ENCODE measurements at regions not wholly inside any gene's neighbourhood (a gene's known extent, or its start where the extent isn't known, plus 50 kb on each side); places are given as distances from the start of the nearest gene placed in this dataset.

- no peak for DNase-seq
Measured at GRCh38 chr11:97794876-97795275, 1225.9 kb upstream of the CNTN5 start.

GRCh38 chr11:97800891-97801290 lies 1219.9 kb upstream of the CNTN5 start:
- no peak for DNase-seq

DNA sequence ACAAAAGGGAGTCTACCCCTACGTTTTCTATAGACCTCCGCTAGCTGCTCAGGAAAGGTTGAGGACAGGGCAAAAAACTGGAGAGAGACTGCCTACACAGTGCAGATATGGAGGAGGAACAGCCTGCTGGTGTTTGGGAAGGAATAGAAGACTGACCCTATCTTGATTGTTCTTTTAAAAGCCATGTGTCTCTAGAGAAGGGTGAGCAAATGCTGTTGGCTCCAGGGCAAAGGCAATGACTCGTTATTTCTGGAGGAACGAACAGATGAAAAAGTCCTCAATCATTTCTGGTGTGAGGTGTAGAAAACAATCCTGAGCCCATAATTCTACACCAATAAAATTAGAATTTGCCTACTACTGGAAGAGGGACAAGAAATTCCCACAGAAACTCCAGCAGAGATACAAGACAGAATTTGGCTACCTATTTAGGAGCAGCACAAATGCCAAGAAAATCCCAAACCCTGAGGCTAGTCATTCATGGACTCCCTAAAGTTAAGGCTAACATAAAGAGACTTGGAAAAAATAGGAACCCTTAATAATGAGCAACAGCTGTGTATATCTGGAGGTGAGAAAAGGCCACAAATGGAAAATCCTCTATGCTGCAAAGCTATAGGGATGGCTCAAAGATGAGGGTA lies 1206.3 kb upstream of the CNTN5 start:
- no peak for DNase-seq

GRCh38 chr11:97815667-97816066 lies 1205.1 kb upstream of the CNTN5 start:
- DNase-seq = no peak

DNA sequence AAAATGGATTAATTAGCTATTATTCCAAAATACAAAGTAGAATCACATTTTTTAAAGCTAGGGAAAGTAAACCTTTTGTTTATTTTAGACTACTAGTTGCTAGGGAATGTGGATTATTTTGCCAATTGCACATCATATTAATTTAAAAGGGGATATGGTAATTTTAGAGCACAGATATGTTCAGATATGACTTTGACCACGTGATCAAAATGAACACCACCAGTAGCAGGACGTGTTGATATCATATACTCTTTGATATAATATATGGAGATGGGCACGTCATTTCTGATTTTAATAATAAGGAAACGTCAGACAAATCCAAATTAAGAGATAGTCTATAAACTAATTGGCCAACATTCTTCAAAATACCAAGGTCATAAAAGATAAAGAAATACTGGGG lies 1188.3 kb upstream of the CNTN5 start:
- no peak for DNase-seq

GRCh38 chr11:97833412-97833811 lies 1187.3 kb upstream of the CNTN5 start:
- DNase-seq = no peak

GRCh38 chr11:97844016-97844415 lies 1176.7 kb upstream of the CNTN5 start:
- no peak for DNase-seq

GRCh38 chr11:97847730-97848129 lies 1173.0 kb upstream of the CNTN5 start:
- no peak for DNase-seq

DNA sequence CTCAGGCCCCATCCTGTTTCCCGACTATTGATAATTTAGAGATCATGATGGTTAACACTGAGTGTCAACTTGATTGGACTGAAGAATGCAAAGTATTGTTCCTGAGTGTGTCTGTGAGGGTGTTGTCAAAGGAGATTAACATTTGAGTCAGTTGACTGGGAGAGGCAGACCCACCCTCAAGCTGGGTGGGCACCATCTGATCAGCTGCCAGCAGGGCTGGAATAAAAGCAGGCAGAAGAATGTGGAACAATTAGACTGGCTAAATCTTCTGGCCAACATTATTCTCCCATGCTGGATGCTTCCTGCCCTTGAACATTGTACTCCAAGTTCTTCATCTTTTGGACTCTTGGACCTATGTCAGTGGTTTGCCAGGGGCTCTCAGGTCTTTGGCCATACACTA lies 1170.0 kb upstream of the CNTN5 start:
- DNase-seq = no peak

DNA sequence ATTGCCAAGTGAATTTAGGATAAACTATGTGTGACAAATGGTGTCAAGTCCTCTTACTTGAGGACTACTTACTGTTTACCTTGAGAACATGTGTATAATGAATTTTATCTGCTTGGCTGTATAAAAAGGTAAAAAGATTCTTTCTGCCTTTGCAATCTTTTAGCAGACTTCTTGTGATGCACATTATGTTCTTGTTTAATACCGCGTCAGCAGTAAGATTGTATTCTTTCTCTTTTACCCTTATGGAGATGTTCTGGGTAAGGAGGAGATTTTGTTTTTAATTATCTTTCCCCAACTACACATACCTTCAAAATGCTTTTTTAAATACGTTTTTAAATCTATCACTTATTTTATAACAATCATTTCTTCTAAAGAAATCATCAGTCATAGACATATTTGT lies 1166.4 kb upstream of the CNTN5 start:
- no peak for DNase-seq

DNA sequence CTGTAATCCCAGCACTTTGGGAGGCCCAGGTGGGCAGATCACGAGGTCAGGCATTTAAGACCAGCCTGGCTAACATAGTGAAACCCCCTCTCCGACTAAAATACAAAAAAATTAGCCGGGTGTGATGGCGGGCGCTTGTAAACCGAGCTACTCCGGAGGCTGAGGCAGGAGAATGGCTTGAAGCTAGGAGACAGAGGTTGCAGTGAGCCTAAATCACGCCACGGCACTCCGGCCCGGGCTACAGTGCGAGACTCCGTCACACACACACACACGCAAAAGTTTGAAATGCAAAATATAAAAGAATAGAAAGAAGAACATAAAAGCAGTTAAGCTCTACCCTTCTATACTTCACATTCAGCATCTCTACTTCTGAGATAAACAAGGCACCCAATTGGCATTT lies 1165.9 kb upstream of the CNTN5 start:
- no peak for DNase-seq

GRCh38 chr11:97856666-97857065 lies 1164.1 kb upstream of the CNTN5 start:
- peak in 2 of 3 experiments; percentile 82 to 99 for DNase-seq

DNA sequence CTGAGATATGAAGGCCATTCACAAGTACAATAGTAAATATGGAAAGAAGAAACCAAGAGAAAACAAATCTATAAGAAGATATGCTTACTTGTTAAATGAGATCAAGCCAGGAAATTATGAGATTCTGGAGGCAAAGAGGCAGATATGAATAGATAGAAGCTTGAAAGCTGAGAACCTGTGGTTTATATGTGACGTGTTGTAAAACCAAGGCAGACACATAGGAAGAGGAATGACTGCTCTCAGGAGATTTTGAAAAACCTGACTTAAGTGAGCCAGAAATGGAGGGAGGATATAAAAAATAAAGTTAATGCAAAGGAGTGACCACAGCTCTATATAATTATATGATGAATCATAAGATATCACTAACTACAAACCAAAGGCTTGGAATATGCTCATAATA lies 1160.5 kb upstream of the CNTN5 start:
- no peak for DNase-seq

DNA sequence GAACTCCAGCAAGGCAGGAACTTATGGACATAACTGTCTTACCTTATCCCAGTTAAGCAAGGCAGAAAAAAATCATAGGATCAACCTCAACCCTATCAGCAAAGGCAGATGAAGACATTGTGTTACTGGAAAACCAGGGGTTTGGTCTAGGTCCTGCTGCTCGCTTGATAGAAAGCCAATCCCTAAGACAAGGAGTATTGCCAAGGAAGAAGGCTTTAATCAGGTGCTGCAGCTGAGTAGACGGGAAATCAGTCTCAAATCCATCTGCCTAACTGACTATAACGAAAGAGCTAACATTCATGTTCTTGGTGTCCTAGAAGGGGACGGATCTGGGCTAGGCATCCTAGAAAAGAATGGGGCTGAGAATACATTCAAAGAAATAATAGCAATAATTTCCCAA lies 1158.7 kb upstream of the CNTN5 start:
- DNase-seq = no peak

GRCh38 chr11:97865424-97866012 lies 1155.2 kb upstream of the CNTN5 start:
- peak in 1 of 3 experiments; percentile 34 for DNase-seq

- DNase-seq = no peak
Measured at GRCh38 chr11:97871816-97872215, 1148.9 kb upstream of the CNTN5 start.

- no peak for DNase-seq
Measured at GRCh38 chr11:97880209-97880608, 1140.5 kb upstream of the CNTN5 start.

DNA sequence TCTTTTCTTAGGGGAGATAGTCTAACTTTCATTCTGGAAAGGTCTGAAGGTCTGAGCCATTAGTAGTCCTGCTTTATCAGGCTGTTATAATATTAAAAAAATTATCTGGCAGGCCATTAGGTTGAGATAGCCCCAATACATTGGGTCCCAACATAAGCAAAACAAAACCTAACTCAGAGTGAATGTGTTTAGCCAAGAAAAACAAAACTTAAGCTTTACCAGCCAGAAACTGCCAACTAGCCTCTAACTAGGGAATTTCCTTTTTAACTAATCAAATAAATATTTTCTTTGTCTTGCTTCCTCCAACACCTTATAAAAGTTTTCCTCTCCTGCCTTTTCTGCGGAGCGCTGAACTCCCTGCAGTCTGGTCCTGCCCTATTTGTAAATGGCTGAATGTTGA lies 1137.7 kb upstream of the CNTN5 start:
- DNase-seq = no peak

GRCh38 chr11:97888641-97889040 lies 1132.1 kb upstream of the CNTN5 start:
- DNase-seq = no peak

DNA sequence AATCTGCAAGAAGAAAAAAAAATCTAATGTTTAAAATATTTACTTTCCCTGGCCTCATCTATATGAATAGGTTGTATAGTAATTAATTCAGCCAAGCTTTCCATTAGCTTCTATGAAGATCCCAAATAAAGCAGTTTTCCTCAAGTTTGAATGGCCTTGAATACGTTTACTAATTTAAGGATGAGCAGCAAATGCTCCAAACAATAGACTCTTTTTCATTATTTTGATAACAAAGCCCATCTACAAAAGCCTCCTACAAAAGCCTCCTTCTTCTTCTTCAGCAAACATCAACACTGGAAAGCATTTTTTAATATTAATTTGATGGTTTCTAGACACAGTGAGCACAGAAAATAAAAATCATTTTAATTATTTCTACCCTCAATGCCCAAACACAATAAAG lies 1130.3 kb upstream of the CNTN5 start:
- DNase-seq = no peak

DNA sequence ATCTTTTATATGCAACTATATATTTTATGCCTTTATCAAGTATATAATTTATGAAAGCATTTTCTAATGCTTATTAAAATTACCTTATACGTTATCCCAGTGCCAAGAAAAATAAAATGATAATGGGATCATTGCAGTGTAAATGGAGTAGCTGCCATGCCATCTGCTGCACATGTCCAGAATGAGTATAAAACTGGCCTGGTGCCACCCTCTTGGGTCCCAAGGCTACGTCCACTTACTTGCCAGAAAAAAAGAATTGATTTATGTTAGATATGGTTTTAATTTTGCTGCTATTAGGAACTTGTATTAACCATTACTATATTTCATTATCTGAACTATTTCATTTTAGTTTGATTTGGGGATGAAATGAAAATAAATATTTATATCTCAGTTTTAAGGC lies 1127.1 kb upstream of the CNTN5 start:
- peak in 1 of 3 experiments; percentile 32 for DNase-seq

GRCh38 chr11:97894978-97895377 lies 1125.8 kb upstream of the CNTN5 start:
- no peak for DNase-seq

DNA sequence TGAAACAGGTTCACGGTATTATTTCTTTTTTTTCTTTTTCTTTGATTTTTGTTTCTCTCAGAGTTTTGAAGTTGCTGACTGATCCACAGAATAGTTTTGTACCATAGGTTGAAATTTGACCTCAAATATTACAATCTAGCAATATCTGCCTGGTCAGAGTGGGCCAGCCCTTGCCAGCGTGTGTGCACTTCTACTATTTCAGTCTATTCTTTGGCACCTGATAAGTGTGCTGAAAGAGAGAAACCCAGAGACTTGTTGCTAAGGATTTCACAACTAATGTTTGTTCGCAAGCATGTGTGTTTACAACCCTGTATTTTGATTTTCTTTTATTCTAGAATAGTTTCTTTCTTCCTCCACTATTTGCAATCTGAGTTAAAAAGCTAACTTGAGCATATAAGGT lies 1125.2 kb upstream of the CNTN5 start:
- DNase-seq = no peak

DNA sequence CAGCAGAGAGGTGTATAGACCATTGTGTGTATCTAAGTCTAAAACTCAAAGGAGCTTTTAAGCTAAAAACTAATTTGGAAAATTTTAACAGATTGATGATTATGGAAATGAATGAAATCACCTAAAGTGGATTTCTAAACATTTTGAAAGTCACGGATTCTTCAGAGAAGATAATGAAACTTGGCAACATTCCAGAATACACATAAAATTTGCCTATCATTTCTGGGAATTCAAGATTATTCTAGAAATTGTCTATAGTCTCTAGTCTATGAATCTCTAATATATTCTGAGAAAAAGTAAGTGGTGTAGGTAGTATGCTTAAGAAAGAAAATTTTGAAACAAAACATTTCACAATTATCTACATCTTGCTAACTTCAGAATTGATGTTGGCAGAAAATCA lies 1117.9 kb upstream of the CNTN5 start:
- DNase-seq = no peak

- no peak for DNase-seq
Measured at GRCh38 chr11:97905101-97905500, 1115.6 kb upstream of the CNTN5 start.
